Glutamatergic neuron (in vitro differentiated cells): ENCODE measurements at regions not wholly inside any gene's neighbourhood (a gene's known extent, or its start where the extent isn't known, plus 50 kb on each side); places are given as distances from the start of the nearest gene placed in this dataset.

Experiments
- DNase-seq: peaks from one replicate; pipeline ENCODE4 v3.0.0; 2022
- H3K27ac Mint-ChIP-seq: one replicate; pipeline ENCODE4 v1.8.0; 2020; ENCODE audit warnings: mild to moderate bottlenecking, mixed read lengths, inconsistent platforms; ENCODE audit not compliant: unreplicated experiment
- H3K27me3 Mint-ChIP-seq: one replicate; pipeline ENCODE4 v1.8.0; 2020; ENCODE audit warnings: mild to moderate bottlenecking, moderate library complexity, mixed read lengths, inconsistent platforms; ENCODE audit not compliant: unreplicated experiment
- H3K36me3 Mint-ChIP-seq: one replicate; pipeline ENCODE4 v1.8.0; 2020; ENCODE audit warnings: mild to moderate bottlenecking, mixed read lengths, inconsistent platforms; ENCODE audit not compliant: unreplicated experiment
- H3K4me1 Mint-ChIP-seq: one replicate; pipeline ENCODE4 v1.8.0; 2020; ENCODE audit warnings: mild to moderate bottlenecking, low read depth, mixed read lengths, inconsistent platforms; ENCODE audit not compliant: unreplicated experiment
- H3K4me3 Mint-ChIP-seq: one replicate; pipeline ENCODE4 v1.8.0; 2020; ENCODE audit warnings: mild to moderate bottlenecking, mixed read lengths, inconsistent platforms; ENCODE audit not compliant: unreplicated experiment
- H3K9me3 Mint-ChIP-seq: one replicate; pipeline ENCODE4 v1.8.0; 2020; ENCODE audit warnings: mild to moderate bottlenecking, moderate library complexity, mixed read lengths, inconsistent platforms; ENCODE audit not compliant: unreplicated experiment
- CTCF ChIP-seq: fragments of 200-600 bp; sonication (generic); IDR thresholded peaks from one replicate; pipeline ENCODE4 v1.5.0; 2021; ENCODE audit not compliant: partially characterized antibody, unreplicated experiment

GRCh38 chr11:8340296-8340695 lies 76.6 kb upstream of the LMO1 start:
- Mint-ChIP-seq H3K36me3 (no peaks in the 10 kb centered on the region), H3K27ac (no peak overlapping the region), H3K4me1 (no peaks in the 10 kb centered on the region), H3K27me3 (peaks cover 5% of the 10 kb centered on the region), H3K4me3 (no peak overlapping the region), H3K9me3 (peaks cover 6% of the 10 kb centered on the region)
- no peak for DNase-seq
- TF ChIP-seq CTCF = no peak

GRCh38 chr11:8339592-8340022 lies 75.9 kb upstream of the LMO1 start:
- H3K4me1 Mint-ChIP-seq = no peaks in the 10 kb centered on the region
- TF ChIP-seq CTCF = no peak
- peaks cover 5% of the 10 kb centered on the region for H3K27me3 Mint-ChIP-seq
- no peak for DNase-seq
- H3K9me3 Mint-ChIP-seq = peaks cover 4% of the 10 kb centered on the region
- H3K27ac Mint-ChIP-seq = no peak overlapping the region
- no peaks in the 10 kb centered on the region for H3K36me3 Mint-ChIP-seq
- H3K4me3 Mint-ChIP-seq = no peak overlapping the region

GRCh38 chr11:8338138-8338537 lies 74.5 kb upstream of the LMO1 start:
- H3K4me1 Mint-ChIP-seq = no peaks in the 10 kb centered on the region
- no peak overlapping the region for H3K4me3 Mint-ChIP-seq
- no peak overlapping the region for H3K27ac Mint-ChIP-seq
- H3K36me3 Mint-ChIP-seq = no peaks in the 10 kb centered on the region
- H3K9me3 Mint-ChIP-seq = peaks cover 4% of the 10 kb centered on the region
- peak; percentile 78 for TF ChIP-seq CTCF
- H3K27me3 Mint-ChIP-seq = peaks cover 3% of the 10 kb centered on the region
- peak; percentile 77 for DNase-seq

GRCh38 chr11:8337130-8337795 lies 73.6 kb upstream of the LMO1 start:
- Mint-ChIP-seq H3K4me1 (no peaks in the 10 kb centered on the region), H3K27ac (no peak overlapping the region), H3K36me3 (no peaks in the 10 kb centered on the region), H3K9me3 (peaks cover 4% of the 10 kb centered on the region), H3K4me3 (no peak overlapping the region), H3K27me3 (peaks cover 3% of the 10 kb centered on the region)
- no peak for DNase-seq
- no peak for TF ChIP-seq CTCF

- no peak overlapping the region for H3K27ac Mint-ChIP-seq
- TF ChIP-seq CTCF = no peak
- H3K4me1 Mint-ChIP-seq = no peaks in the 10 kb centered on the region
- no peak overlapping the region for H3K4me3 Mint-ChIP-seq
- no peak for DNase-seq
- peaks cover 3% of the 10 kb centered on the region for H3K27me3 Mint-ChIP-seq
- peaks cover 3% of the 10 kb centered on the region for H3K9me3 Mint-ChIP-seq
- H3K36me3 Mint-ChIP-seq = no peaks in the 10 kb centered on the region
These were observed 72.9 kb upstream of the LMO1 start for GRCh38 chr11:8336356-8337129.
